ENCODE measurements at regions not wholly inside any gene's neighbourhood (a gene's known extent, or its start where the extent isn't known, plus 50 kb on each side); places are given as distances from the start of the nearest gene placed in this dataset.

- 41% methylated on average over 3 of the region's 3 CpGs; no CpG with 5 or more reads in 1 of the 2 donors for WGBS, 2 donors
- Histone ChIP-seq H3K27ac (no peak overlapping the region), H3K27me3 (no peaks in the 10 kb centered on the region), H3K9me3 (no peaks in the 10 kb centered on the region), H3K4me1 (no peaks in the 10 kb centered on the region), H3K4me3 (no peak overlapping the region), H3K36me3 (no peaks in the 10 kb centered on the region)
- TF ChIP-seq, protein P1, sequence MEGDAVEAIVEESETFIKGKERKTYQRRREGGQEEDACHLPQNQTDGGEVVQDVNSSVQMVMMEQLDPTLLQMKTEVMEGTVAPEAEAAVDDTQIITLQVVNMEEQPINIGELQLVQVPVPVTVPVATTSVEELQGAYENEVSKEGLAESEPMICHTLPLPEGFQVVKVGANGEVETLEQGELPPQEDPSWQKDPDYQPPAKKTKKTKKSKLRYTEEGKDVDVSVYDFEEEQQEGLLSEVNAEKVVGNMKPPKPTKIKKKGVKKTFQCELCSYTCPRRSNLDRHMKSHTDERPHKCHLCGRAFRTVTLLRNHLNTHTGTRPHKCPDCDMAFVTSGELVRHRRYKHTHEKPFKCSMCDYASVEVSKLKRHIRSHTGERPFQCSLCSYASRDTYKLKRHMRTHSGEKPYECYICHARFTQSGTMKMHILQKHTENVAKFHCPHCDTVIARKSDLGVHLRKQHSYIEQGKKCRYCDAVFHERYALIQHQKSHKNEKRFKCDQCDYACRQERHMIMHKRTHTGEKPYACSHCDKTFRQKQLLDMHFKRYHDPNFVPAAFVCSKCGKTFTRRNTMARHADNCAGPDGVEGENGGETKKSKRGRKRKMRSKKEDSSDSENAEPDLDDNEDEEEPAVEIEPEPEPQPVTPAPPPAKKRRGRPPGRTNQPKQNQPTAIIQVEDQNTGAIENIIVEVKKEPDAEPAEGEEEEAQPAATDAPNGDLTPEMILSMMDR (IDR thresholded peaks at IDR 0.05): no peak
- no peak for TF ChIP-seq POLR2A (IDR thresholded peaks at IDR 0.05)
- DNase-seq: no peak
- intact Hi-C loops (cut with DNase I): no loop called here
Measured at GRCh38 chrX:149371986-149372385, 133.1 kb downstream of the IDS start.

GRCh38 chrX:149370097-149370496 lies 135.0 kb downstream of the IDS start:
- TF ChIP-seq, protein P1 (IDR thresholded peaks at IDR 0.05): no peak
- no peak for TF ChIP-seq POLR2A (IDR thresholded peaks at IDR 0.05)
- H3K36me3 ChIP-seq: no peaks in the 10 kb centered on the region
- H3K27me3 ChIP-seq: no peaks in the 10 kb centered on the region
- 59 to 73% methylated on average over 6 of the region's 6 CpGs for WGBS, 2 donors
- no peaks in the 10 kb centered on the region for H3K9me3 ChIP-seq
- DNase-seq: no peak
- no peak overlapping the region for H3K27ac ChIP-seq
- H3K4me3 ChIP-seq: no peak overlapping the region
- intact Hi-C loops (cut with DNase I): no loop called here
- H3K4me1 ChIP-seq: no peaks in the 10 kb centered on the region

DNA sequence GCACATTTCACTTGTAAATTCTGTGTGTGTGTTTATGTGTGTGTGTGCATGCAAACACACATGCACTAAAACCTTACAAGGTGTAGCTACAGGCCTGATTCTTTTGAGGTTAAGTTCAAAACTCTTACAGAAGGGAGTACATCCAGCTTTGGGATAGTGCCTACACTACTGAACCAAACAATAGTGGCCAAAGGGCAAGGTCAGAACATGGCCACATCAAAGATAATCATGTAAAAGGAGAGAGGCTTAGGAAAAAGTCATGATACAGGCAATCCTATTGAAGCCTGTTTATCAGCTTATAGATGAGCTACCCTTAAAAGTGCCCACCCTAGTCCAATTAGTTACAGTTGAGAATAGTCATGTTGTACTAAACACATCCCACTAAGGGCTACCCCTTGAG lies 139.6 kb downstream of the IDS start:
- no peak for DNase-seq
- TF ChIP-seq, protein P1 (IDR thresholded peaks at IDR 0.05): no peak
- TF ChIP-seq POLR2A (IDR thresholded peaks at IDR 0.05): no peak
- Histone ChIP-seq H3K27ac (no peak overlapping the region), H3K27me3 (no peaks in the 10 kb centered on the region), H3K4me3 (no peak overlapping the region), H3K9me3 (no peaks in the 10 kb centered on the region), H3K4me1 (no peaks in the 10 kb centered on the region), H3K36me3 (no peaks in the 10 kb centered on the region)
- intact Hi-C loops (cut with DNase I): no loop called here

DNA sequence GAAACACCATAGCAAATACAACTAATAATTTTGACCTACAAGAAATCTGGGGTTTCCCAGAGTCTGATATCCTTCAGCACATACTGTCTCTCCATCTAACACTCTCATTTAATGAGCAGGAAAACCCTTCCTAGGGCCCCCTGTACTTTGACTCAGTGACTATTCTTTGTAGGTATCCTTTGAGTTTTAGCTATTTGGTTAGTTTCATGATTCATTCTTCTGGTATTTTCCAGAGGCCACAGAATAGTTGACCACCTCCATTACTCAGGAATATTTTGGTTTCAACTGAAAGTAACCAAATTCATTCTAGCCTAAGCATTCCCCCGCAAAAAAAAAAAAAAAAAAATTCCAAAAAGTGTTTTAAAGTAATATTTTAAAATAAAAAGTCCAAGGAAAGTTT lies 140.0 kb downstream of the IDS start:
- H3K27me3 ChIP-seq: no peaks in the 10 kb centered on the region
- H3K9me3 ChIP-seq: no peaks in the 10 kb centered on the region
- no peak for DNase-seq
- 33 to 100% methylated on average over 1 of the region's 1 CpG for WGBS, 2 donors
- H3K36me3 ChIP-seq: no peaks in the 10 kb centered on the region
- H3K4me3 ChIP-seq: no peak overlapping the region
- TF ChIP-seq, protein P1 (IDR thresholded peaks at IDR 0.05): no peak
- intact Hi-C loops (cut with DNase I): no loop called here
- H3K27ac ChIP-seq: no peak overlapping the region
- no peaks in the 10 kb centered on the region for H3K4me1 ChIP-seq

DNA sequence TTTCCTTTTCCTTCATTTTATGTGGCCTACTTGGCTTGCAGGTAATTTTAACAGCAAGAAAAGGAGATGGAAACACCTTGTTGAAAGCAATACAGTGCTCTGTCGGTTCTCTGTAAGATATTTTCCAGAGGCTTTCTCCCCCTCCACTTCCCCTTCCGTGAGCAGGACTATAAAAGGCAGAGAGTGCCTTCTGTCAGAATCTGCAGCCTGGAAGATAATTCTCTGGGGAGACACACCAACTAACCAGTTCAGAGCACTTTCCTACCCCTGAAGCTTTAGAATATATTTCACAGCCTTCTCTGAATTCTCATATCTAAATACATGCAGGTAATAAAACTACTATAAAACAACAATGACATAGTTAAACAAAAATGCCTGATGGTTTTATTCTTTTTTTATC lies 141.1 kb downstream of the IDS start:
- Histone ChIP-seq H3K36me3 (no peaks in the 10 kb centered on the region), H3K4me3 (no peak overlapping the region), H3K27me3 (no peaks in the 10 kb centered on the region), H3K9me3 (no peaks in the 10 kb centered on the region), H3K4me1 (no peaks in the 10 kb centered on the region), H3K27ac (no peak overlapping the region)
- no peak for DNase-seq
- no peak for TF ChIP-seq POLR2A (IDR thresholded peaks at IDR 0.05)
- TF ChIP-seq, protein P1 (IDR thresholded peaks at IDR 0.05): no peak
- WGBS, 2 donors: 25% methylated on average over 2 of the region's 2 CpGs; no CpG with 5 or more reads in 1 of the 2 donors
- intact Hi-C loops (cut with DNase I): no loop called here

Measured in esophagus squamous epithelium (tissue), 5 donors.